MM.1S (cell line): ENCODE measurements at regions not wholly inside any gene's neighbourhood (a gene's known extent, or its start where the extent isn't known, plus 50 kb on each side); places are given as distances from the start of the nearest gene placed in this dataset.

Experiments used
- DNase-seq: peaks from one replicate; pipeline ENCODE4 v3.0.0-alpha.2; 2015
- H2AFZ ChIP-seq: fragments of 300-600 bp; sonication (generic); 2 replicates; pipeline ENCODE4 v1.6.0; 2016; ENCODE audit warnings: antibody characterized with exemption, low read length
- H3F3A ChIP-seq: fragments of 300-600 bp; sonication (generic); 2 replicates; pipeline ENCODE4 v1.6.1; 2016; ENCODE audit warnings: mild to moderate bottlenecking, antibody characterized with exemption, low read length, moderate library complexity, mixed read lengths; ENCODE audit not compliant: insufficient read depth
- H3K27ac ChIP-seq: fragments of 300-600 bp; sonication (generic); 2 replicates; pipeline ENCODE4 v1.5.1; 2016; ENCODE audit warnings: mild to moderate bottlenecking, low read length
- H3K27me3 ChIP-seq: fragments of 300-600 bp; sonication (generic); replicated peaks from 2 replicates; pipeline ENCODE4 v1.6.0; 2016; ENCODE audit warnings: low read length; ENCODE audit not compliant: insufficient read depth
- H3K36me3 ChIP-seq: fragments of 300-600 bp; sonication (generic); replicated peaks from 2 replicates; pipeline ENCODE4 v1.6.1; 2016; ENCODE audit warnings: mild to moderate bottlenecking, low read length, mixed read lengths; ENCODE audit not compliant: insufficient read depth
- H3K4me1 ChIP-seq: fragments of 300-600 bp; sonication (generic); 2 replicates; pipeline ENCODE4 v1.6.1; 2016; ENCODE audit warnings: low read length, mixed read lengths
- H3K4me2 ChIP-seq: fragments of 300-600 bp; sonication (generic); 2 replicates; pipeline ENCODE4 v1.6.0; 2016; ENCODE audit warnings: low read depth, low read length
- H3K4me3 ChIP-seq: fragments of 300-600 bp; sonication (generic); 2 replicates; pipeline ENCODE4 v1.5.1; 2016; ENCODE audit warnings: low read length, mixed read lengths
- H3K79me2 ChIP-seq: fragments of 300-600 bp; sonication (generic); 2 replicates; pipeline ENCODE4 v1.6.1; 2016; ENCODE audit warnings: mixed run types, low read length, mixed read lengths
- H3K9ac ChIP-seq: fragments of 300-600 bp; sonication (generic); 2 replicates; pipeline ENCODE4 v1.6.1; 2016; ENCODE audit warnings: low read length, mixed read lengths
- H3K9me2 ChIP-seq: fragments of 300-600 bp; sonication (generic); replicated peaks from 2 replicates; pipeline ENCODE4 v1.6.1; 2016; ENCODE audit warnings: mild to moderate bottlenecking, low read length, mixed read lengths; ENCODE audit not compliant: insufficient read depth
- H3K9me3 ChIP-seq: fragments of 300-600 bp; sonication (generic); replicated peaks from 2 replicates; pipeline ENCODE4 v1.6.1; 2016; ENCODE audit warnings: mild to moderate bottlenecking, low read length, mixed read lengths; ENCODE audit not compliant: insufficient read depth
- H4K20me1 ChIP-seq: fragments of 300-600 bp; sonication (generic); 2 replicates; pipeline ENCODE4 v1.6.1; 2016; ENCODE audit warnings: mild to moderate bottlenecking, low read length, moderate library complexity, mixed read lengths; ENCODE audit not compliant: insufficient read depth
- EZH2 ChIP-seq: fragments of 300-600 bp; sonication (generic); optimal IDR thresholded peaks from 2 replicates; pipeline ENCODE3; 2017; ENCODE audit warnings: low read depth, mild to moderate bottlenecking, antibody characterized with exemption, low read length, mixed read lengths
- EZH2phosphoT487 ChIP-seq: fragments of 300-600 bp; sonication (generic); IDR thresholded peaks from 2 replicates; pipeline ENCODE4 v1.6.1; 2018; ENCODE audit warnings: antibody characterized with exemption, low read length
- TF ChIP-seq, protein P1 (sequence below): fragments of 300-600 bp; sonication (generic); IDR thresholded peaks from 2 replicates; pipeline ENCODE4 v1.5.1; 2016; ENCODE audit warnings: antibody characterized with exemption, low read length, mixed read lengths

DNA sequence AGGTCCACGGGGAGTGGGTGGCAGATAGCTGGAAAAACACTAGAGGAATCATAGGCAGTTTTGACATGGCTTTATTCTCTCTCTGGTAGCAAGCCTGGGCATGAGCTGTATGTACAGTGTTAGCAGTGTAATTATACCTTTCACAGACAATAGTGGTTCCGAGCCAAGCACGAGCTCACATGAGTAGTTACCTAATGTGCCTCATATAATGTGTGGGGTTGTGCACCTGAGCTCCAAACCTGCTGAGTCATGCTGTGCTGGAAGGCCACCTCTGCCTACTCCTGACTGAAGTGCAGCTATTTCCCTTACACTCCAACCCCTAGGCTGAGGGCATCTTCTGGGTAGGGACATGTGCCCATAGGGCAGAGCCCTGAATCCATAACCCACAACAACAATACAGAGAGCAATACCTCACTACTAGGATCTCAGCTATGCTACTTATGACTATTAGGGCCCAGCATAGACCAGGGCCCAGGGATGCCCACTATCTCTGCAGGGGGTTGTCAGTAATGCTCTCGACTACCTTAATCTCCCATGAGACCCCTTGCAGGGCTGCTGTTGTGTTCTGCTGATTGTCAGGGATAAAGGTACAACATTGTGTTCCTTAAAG lies 432.1 kb downstream of the DYNC2H1 start:
- Histone ChIP-seq H3K79me2 (no peaks in the 10 kb centered on the region), H4K20me1 (no peaks in the 10 kb centered on the region), H3K4me1 (no peaks in the 10 kb centered on the region; the same call in 1 of the 2 replicates), H3K36me3 (no peaks in the 10 kb centered on the region), H3K27me3 (no peaks in the 10 kb centered on the region), H3K4me2 (no peak overlapping the region), H3K9me3 (no peaks in the 10 kb centered on the region), H3K9ac (no peak overlapping the region), H3K9me2 (no peaks in the 10 kb centered on the region), H3K27ac (no peak overlapping the region), H3F3A (no peaks in the 10 kb centered on the region), H2AFZ (no peak overlapping the region), H3K4me3 (no peak overlapping the region)
- DNase-seq, result no peak
- no peak for TF ChIP-seq EZH2phosphoT487
- TF ChIP-seq EZH2, result no peak

DNA sequence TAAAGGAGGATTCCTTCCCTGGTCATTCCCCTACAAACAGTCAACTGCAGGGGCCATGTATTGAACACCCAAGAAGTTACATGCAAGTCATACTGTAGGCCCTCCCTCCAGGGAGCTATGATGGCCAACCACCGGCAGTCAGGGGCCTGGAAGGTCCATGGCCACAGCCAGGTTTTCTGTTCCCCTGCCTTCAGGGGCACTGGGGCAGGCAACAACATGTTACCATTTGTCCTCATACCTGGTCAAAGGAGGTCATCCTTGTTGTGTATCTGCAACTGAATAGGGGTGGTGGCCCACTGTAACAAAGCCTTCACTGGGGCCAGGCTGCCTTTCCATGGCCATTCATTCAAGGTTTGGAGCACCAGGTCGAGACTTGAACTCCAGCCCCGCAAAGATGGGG lies 433.6 kb downstream of the DYNC2H1 start:
- Histone ChIP-seq H3K36me3 (no peaks in the 10 kb centered on the region), H3K27ac (no peak overlapping the region), H3K9ac (no peak overlapping the region), H4K20me1 (no peaks in the 10 kb centered on the region), H3K27me3 (no peaks in the 10 kb centered on the region), H3K4me2 (no peak overlapping the region), H3K79me2 (no peaks in the 10 kb centered on the region), H3F3A (no peaks in the 10 kb centered on the region), H3K4me1 (no peaks in the 10 kb centered on the region), H3K9me2 (no peaks in the 10 kb centered on the region), H2AFZ (no peak overlapping the region), H3K4me3 (no peak overlapping the region), H3K9me3 (no peaks in the 10 kb centered on the region)
- no peak for DNase-seq
- TF ChIP-seq EZH2phosphoT487 (no peak), EZH2 (no peak)
- TF ChIP-seq, protein P1, sequence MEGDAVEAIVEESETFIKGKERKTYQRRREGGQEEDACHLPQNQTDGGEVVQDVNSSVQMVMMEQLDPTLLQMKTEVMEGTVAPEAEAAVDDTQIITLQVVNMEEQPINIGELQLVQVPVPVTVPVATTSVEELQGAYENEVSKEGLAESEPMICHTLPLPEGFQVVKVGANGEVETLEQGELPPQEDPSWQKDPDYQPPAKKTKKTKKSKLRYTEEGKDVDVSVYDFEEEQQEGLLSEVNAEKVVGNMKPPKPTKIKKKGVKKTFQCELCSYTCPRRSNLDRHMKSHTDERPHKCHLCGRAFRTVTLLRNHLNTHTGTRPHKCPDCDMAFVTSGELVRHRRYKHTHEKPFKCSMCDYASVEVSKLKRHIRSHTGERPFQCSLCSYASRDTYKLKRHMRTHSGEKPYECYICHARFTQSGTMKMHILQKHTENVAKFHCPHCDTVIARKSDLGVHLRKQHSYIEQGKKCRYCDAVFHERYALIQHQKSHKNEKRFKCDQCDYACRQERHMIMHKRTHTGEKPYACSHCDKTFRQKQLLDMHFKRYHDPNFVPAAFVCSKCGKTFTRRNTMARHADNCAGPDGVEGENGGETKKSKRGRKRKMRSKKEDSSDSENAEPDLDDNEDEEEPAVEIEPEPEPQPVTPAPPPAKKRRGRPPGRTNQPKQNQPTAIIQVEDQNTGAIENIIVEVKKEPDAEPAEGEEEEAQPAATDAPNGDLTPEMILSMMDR, result no peak

DNA sequence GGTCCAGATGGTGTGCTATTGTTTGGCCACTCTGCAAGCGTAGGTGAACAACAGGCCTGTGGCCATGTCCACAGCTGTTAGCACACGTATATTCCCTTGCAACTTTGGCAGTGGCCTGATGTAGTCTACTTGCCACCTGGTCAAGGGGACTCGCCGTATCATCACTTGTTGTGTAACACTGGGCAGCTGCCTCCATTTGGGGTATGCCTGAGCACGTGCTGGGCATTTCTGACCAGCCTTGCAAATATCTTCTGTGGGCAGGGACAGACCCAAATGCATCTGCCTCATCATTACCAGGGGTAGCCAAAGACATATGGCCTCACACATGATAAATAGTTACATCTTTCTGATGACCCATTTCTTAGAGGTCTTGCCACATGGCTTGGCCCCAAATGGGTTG lies 434.2 kb downstream of the DYNC2H1 start:
- H3K9ac ChIP-seq, result no peak overlapping the region
- TF ChIP-seq, protein P1, result no peak
- TF ChIP-seq EZH2 (no peak), EZH2phosphoT487 (no peak)
- H3K27ac ChIP-seq, result no peak overlapping the region
- H2AFZ ChIP-seq, result no peak overlapping the region
- no peaks in the 10 kb centered on the region for H4K20me1 ChIP-seq
- H3K79me2 ChIP-seq, result no peaks in the 10 kb centered on the region
- no peaks in the 10 kb centered on the region for H3F3A ChIP-seq
- no peaks in the 10 kb centered on the region for H3K9me2 ChIP-seq
- no peaks in the 10 kb centered on the region for H3K36me3 ChIP-seq
- no peaks in the 10 kb centered on the region for H3K9me3 ChIP-seq
- H3K4me2 ChIP-seq, result no peak overlapping the region
- no peaks in the 10 kb centered on the region for H3K27me3 ChIP-seq
- H3K4me1 ChIP-seq, result no peaks in the 10 kb centered on the region
- DNase-seq, result no peak
- H3K4me3 ChIP-seq, result no peak overlapping the region

DNA sequence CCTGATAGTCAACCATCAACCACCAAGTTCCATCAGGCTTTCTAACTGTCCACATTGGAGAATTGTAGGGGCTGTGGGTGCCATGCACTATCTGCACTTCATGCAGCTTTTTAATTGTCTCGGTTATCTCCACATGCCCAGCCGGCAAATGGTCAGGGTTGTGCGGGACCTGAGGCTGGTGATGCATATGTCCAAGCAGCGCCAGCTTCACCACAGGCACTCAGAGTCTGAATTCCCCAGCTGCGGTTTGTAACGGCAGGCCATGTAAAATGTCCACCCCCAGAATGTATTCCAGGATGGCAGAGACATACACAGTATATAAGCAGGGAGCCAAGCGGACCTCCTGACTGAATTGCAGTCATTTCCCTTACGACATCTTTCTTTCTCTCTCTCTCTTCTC lies 435.6 kb downstream of the DYNC2H1 start:
- H3F3A ChIP-seq, result no peaks in the 10 kb centered on the region
- H3K27ac ChIP-seq, result no peak overlapping the region
- no peaks in the 10 kb centered on the region for H3K4me1 ChIP-seq
- no peak overlapping the region for H3K4me3 ChIP-seq
- no peak overlapping the region for H3K9ac ChIP-seq
- H3K9me2 ChIP-seq, result no peaks in the 10 kb centered on the region
- DNase-seq, result no peak
- no peaks in the 10 kb centered on the region for H3K9me3 ChIP-seq
- no peak overlapping the region for H2AFZ ChIP-seq
- H3K36me3 ChIP-seq, result no peaks in the 10 kb centered on the region
- H3K79me2 ChIP-seq, result no peaks in the 10 kb centered on the region
- no peaks in the 10 kb centered on the region for H3K27me3 ChIP-seq
- TF ChIP-seq EZH2 (no peak), EZH2phosphoT487 (no peak)
- TF ChIP-seq, protein P1, result no peak
- no peaks in the 10 kb centered on the region for H4K20me1 ChIP-seq
- no peak overlapping the region for H3K4me2 ChIP-seq
